Panc1 (cell line): ENCODE measurements at regions not wholly inside any gene's neighbourhood (a gene's known extent, or its start where the extent isn't known, plus 50 kb on each side); places are given as distances from the start of the nearest gene placed in this dataset.

Source experiments
- CTCF ChIP-seq: fragments of 450-650 bp; IDR thresholded peaks from 2 replicates; pipeline ENCODE4 v1.5.1; 2017; ENCODE audit warnings: mild to moderate bottlenecking
- POLR2AphosphoS5 ChIP-seq: IDR thresholded peaks from 2 replicates; pipeline ENCODE4 v1.6.1; 2012; ENCODE audit warnings: mild to moderate bottlenecking, low read depth, low read length, moderate library complexity
- REST ChIP-seq, 2 experiments: IDR thresholded peaks; 2 replicates each; pipeline ENCODE4 v1.6.1; 2011 to 2012; ENCODE audit warnings: low read depth in 2 of 2, control low read depth in 1 of 2, low read length in 1 of 2, mild to moderate bottlenecking in 1 of 2, moderate library complexity in 1 of 2; ENCODE audit not compliant: insufficient read depth in 1 of 2
- SIN3A ChIP-seq: IDR thresholded peaks from 2 replicates; pipeline ENCODE4 v1.6.1; 2012; ENCODE audit warnings: low read depth, mild to moderate bottlenecking, low read length, moderate library complexity, borderline replicate concordance; ENCODE audit not compliant: insufficient read depth

DNA sequence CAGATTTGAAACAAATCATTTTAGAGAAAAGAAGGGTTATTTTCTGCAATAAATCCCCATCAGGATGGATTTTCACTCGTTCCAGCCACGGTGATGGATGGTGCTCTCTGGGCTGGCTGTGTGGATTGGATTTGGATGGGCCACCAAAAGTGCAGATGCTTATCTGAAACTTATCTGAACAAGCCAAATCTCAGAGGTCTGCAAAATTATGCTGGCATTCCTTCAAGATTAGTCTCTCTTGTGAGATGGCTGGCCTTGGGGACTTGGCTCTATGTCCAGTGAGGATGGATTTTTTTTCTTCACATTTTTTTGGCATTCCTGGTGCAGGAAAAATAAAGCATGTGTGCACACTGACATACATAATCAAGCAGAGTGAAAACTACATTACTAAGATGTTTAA lies 341.9 kb downstream of the GXYLT1 start:
- TF ChIP-seq REST (IDR thresholded peaks at IDR 0.05; ENCODE audit: insufficient read depth in 1 of 2, low read depth in 2 of 2, low read length in 1 of 2) (no peak), CTCF (no peak), POLR2AphosphoS5 (no peak), SIN3A (no peak)
